Hepatocyte (in vitro differentiated cells): ENCODE measurements at regions not wholly inside any gene's neighbourhood (a gene's known extent, or its start where the extent isn't known, plus 50 kb on each side); places are given as distances from the start of the nearest gene placed in this dataset.

Source experiments
- DNase-seq: peaks from one replicate; pipeline ENCODE4 v3.0.0-alpha.2; 2016; ENCODE audit warnings: low spot score
- H2AFZ ChIP-seq: fragments of 200-600 bp; sonication (generic); 2 replicates; pipeline ENCODE4 v1.6.0; 2016; ENCODE audit warnings: antibody characterized with exemption, mild to moderate bottlenecking
- H3K27ac ChIP-seq: fragments of 200-600 bp; sonication (generic); 2 replicates; pipeline ENCODE4 v1.5.1; 2016; ENCODE audit warnings: mild to moderate bottlenecking
- H3K27me3 ChIP-seq: fragments of 200-600 bp; sonication (generic); 2 replicates; pipeline ENCODE4 v1.6.1; 2016
- H3K36me3 ChIP-seq: fragments of 200-600 bp; sonication (generic); replicated peaks from 2 replicates; pipeline ENCODE4 v1.5.1; 2016; ENCODE audit warnings: low read depth; ENCODE audit not compliant: insufficient read depth
- H3K4me1 ChIP-seq: fragments of 200-600 bp; sonication (generic); 2 replicates; pipeline ENCODE4 v1.5.1; 2016; ENCODE audit warnings: mild to moderate bottlenecking, moderate library complexity; ENCODE audit not compliant: insufficient read depth
- H3K4me2 ChIP-seq: fragments of 200-600 bp; sonication (generic); 2 replicates; pipeline ENCODE4 v1.6.0; 2016
- H3K4me3 ChIP-seq: fragments of 200-600 bp; sonication (generic); 2 replicates; pipeline ENCODE4 v1.5.1; 2016; ENCODE audit warnings: mild to moderate bottlenecking
- H3K79me2 ChIP-seq: fragments of 200-600 bp; sonication (generic); 2 replicates; pipeline ENCODE4 v1.6.0; 2017; ENCODE audit warnings: mild to moderate bottlenecking
- H3K9me2 ChIP-seq: fragments of 200-600 bp; sonication (generic); replicated peaks from 2 replicates; pipeline ENCODE4 v1.6.0; 2017; ENCODE audit warnings: mild to moderate bottlenecking; ENCODE audit not compliant: insufficient read depth
- H3K9me3 ChIP-seq: fragments of 200-600 bp; sonication (generic); 2 replicates; pipeline ENCODE4 v1.5.1; 2016; ENCODE audit warnings: low read depth, mild to moderate bottlenecking
- H4K20me1 ChIP-seq: fragments of 200-600 bp; sonication (generic); 2 replicates; pipeline ENCODE4 v1.6.0; 2016; ENCODE audit warnings: mild to moderate bottlenecking; ENCODE audit not compliant: insufficient read depth, poor library complexity, severe bottlenecking
- CTCF ChIP-seq: fragments of 200-600 bp; sonication (generic); IDR thresholded peaks from 2 replicates; pipeline ENCODE4 v1.5.1; 2016; ENCODE audit warnings: antibody characterized with exemption, mild to moderate bottlenecking; ENCODE audit not compliant: poor library complexity
- EZH2 ChIP-seq: fragments of 200-600 bp; sonication (generic); IDR thresholded peaks from 2 replicates; pipeline ENCODE4 v1.6.1; 2016; ENCODE audit warnings: antibody characterized with exemption, mild to moderate bottlenecking, borderline replicate concordance
- EZH2phosphoT487 ChIP-seq: fragments of 200-600 bp; sonication (generic); IDR thresholded peaks from one replicate; pipeline ENCODE4 v1.6.1; 2018; ENCODE audit warnings: antibody characterized with exemption, mild to moderate bottlenecking, low read depth, moderate library complexity; ENCODE audit not compliant: unreplicated experiment, severe bottlenecking
- WGBS: methylation state at CpG from one replicate; pipeline ENCODE4 v1.1.6; 2016; ENCODE audit warnings: low lambda C conversion rate; ENCODE audit errors: missing lambda C conversion rate; 5-methylcytosine and 5-hydroxymethylcytosine counted together

GRCh38 chr7:116377721-116378120 is 121.8 kb upstream of the CAV2 start:
- Histone ChIP-seq H3K4me1 (no peaks in the 10 kb centered on the region), H3K4me3 (no peak overlapping the region), H3K9me2 (no peaks in the 10 kb centered on the region), H3K27ac (no peak overlapping the region), H3K9me3 (no peaks in the 10 kb centered on the region), H3K27me3 (no peaks in the 10 kb centered on the region), H2AFZ (no peak overlapping the region), H3K36me3 (no peaks in the 10 kb centered on the region), H3K79me2 (no peaks in the 10 kb centered on the region), H4K20me1 (no peaks in the 10 kb centered on the region), H3K4me2 (no peak overlapping the region)
- 54% methylated on average over 2 of the region's 2 CpGs for WGBS
- DNase-seq = no peak
- no peak for TF ChIP-seq EZH2phosphoT487

GRCh38 chr7:116380025-116380424 is 119.5 kb upstream of the CAV2 start:
- WGBS = 48% methylated on average over 1 of the region's 1 CpG
- TF ChIP-seq EZH2 = no peak
- TF ChIP-seq EZH2phosphoT487 = no peak
- no peak for TF ChIP-seq CTCF
- H3K79me2 ChIP-seq = no peaks in the 10 kb centered on the region
- no peaks in the 10 kb centered on the region for H3K27me3 ChIP-seq
- no peaks in the 10 kb centered on the region for H3K4me1 ChIP-seq
- no peaks in the 10 kb centered on the region for H3K36me3 ChIP-seq
- H3K9me2 ChIP-seq = no peaks in the 10 kb centered on the region
- DNase-seq = no peak
- H4K20me1 ChIP-seq = no peaks in the 10 kb centered on the region
- no peaks in the 10 kb centered on the region for H3K9me3 ChIP-seq
- H3K27ac ChIP-seq = no peak overlapping the region
- H3K4me2 ChIP-seq = no peak overlapping the region
- H2AFZ ChIP-seq = no peak overlapping the region
- no peak overlapping the region for H3K4me3 ChIP-seq

GRCh38 chr7:116382375-116382774 is 117.2 kb upstream of the CAV2 start:
- no peak for DNase-seq
- no peaks in the 10 kb centered on the region for H3K9me2 ChIP-seq
- H3K27ac ChIP-seq = no peak overlapping the region
- H3K27me3 ChIP-seq = no peaks in the 10 kb centered on the region
- no peak overlapping the region for H3K4me2 ChIP-seq
- no peaks in the 10 kb centered on the region for H3K4me1 ChIP-seq
- TF ChIP-seq EZH2 (no peak), EZH2phosphoT487 (no peak), CTCF (no peak)
- no peaks in the 10 kb centered on the region for H3K9me3 ChIP-seq
- H3K79me2 ChIP-seq = no peaks in the 10 kb centered on the region
- H3K4me3 ChIP-seq = no peak overlapping the region
- H4K20me1 ChIP-seq = no peaks in the 10 kb centered on the region
- H3K36me3 ChIP-seq = no peaks in the 10 kb centered on the region
- H2AFZ ChIP-seq = no peak overlapping the region
- WGBS = 100% methylated on average over 1 of the region's 1 CpG

- H3K9me2 ChIP-seq = no peaks in the 10 kb centered on the region
- no peak overlapping the region for H2AFZ ChIP-seq
- no peak for DNase-seq
- H3K27me3 ChIP-seq = no peaks in the 10 kb centered on the region
- no peaks in the 10 kb centered on the region for H3K9me3 ChIP-seq
- H3K4me1 ChIP-seq = no peaks in the 10 kb centered on the region
- no peak overlapping the region for H3K4me3 ChIP-seq
- no peaks in the 10 kb centered on the region for H3K79me2 ChIP-seq
- H3K36me3 ChIP-seq = no peaks in the 10 kb centered on the region
- H3K27ac ChIP-seq = no peak overlapping the region
- TF ChIP-seq CTCF (no peak), EZH2 (no peak), EZH2phosphoT487 (no peak)
- H3K4me2 ChIP-seq = no peak overlapping the region
- H4K20me1 ChIP-seq = no peaks in the 10 kb centered on the region
- 76% methylated on average over 5 of the region's 5 CpGs for WGBS
Observed at GRCh38 chr7:116384936-116385635, 114.5 kb upstream of the CAV2 start.
